A673 (cell line): ENCODE measurements at regions not wholly inside any gene's neighbourhood (a gene's known extent, or its start where the extent isn't known, plus 50 kb on each side); places are given as distances from the start of the nearest gene placed in this dataset.

ENCODE experiments used
- EZH2 ChIP-seq: fragments of 200-600 bp; sonication (generic); IDR thresholded peaks from 2 replicates; pipeline ENCODE4 v1.6.1; 2017; ENCODE audit warnings: borderline replicate concordance, low read depth, mild to moderate bottlenecking, mixed read lengths, antibody characterized with exemption, low read length; ENCODE audit not compliant: poor library complexity, severe bottlenecking
- TF ChIP-seq, protein P1 (sequence below): fragments of 300-800, 200-600 bp; sonication (generic); conservative IDR thresholded peaks from 2 replicates; pipeline ENCODE4 v1.5.1; 2017; ENCODE audit warnings: low read depth, mild to moderate bottlenecking, antibody characterized with exemption, low read length, moderate library complexity, mixed read lengths

DNA sequence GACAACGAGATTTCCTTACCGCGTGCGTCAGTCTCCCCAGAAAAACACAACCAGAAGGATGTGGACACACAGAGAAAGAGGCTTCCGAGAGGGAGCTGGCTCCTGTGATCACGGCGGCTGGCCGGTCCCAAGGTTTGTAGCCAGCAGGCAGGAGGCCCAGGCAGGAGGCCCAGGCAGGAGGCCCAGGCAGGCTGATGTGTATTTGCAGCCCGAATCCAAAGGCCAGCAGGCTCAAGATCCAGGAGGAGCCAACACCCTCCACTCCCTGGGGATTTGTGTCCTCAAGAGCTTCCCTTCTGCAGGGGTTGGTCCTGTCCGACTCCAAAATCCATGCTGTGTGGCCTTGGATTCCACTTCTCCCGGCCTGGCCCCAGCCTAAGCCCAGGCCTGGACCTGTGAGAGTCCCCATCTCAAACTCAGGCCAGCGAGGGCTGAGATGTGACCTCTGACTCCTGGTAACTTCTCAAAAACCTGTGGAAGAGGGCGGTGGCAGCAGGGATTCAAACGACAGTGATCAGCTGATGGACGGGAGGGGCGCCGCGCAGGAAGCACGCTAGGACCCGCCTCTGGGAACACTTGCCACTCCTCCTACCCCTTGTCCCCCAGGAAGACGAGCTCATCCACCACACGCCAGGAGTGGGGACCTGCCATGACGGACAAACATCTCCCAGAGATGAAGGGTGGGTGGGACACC lies 75.0 kb upstream of the PPP1R26 start:
- TF ChIP-seq, protein P1, sequence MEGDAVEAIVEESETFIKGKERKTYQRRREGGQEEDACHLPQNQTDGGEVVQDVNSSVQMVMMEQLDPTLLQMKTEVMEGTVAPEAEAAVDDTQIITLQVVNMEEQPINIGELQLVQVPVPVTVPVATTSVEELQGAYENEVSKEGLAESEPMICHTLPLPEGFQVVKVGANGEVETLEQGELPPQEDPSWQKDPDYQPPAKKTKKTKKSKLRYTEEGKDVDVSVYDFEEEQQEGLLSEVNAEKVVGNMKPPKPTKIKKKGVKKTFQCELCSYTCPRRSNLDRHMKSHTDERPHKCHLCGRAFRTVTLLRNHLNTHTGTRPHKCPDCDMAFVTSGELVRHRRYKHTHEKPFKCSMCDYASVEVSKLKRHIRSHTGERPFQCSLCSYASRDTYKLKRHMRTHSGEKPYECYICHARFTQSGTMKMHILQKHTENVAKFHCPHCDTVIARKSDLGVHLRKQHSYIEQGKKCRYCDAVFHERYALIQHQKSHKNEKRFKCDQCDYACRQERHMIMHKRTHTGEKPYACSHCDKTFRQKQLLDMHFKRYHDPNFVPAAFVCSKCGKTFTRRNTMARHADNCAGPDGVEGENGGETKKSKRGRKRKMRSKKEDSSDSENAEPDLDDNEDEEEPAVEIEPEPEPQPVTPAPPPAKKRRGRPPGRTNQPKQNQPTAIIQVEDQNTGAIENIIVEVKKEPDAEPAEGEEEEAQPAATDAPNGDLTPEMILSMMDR, result no peak
- TF ChIP-seq EZH2, result no peak
